NCI-H1694 (cell line): ENCODE measurements at regions not wholly inside any gene's neighbourhood (a gene's known extent, or its start where the extent isn't known, plus 50 kb on each side); places are given as distances from the start of the nearest gene placed in this dataset.

Source experiments
- DNase-seq: peaks from one replicate; lab custom pipeline; 2025; lab: John Stamatoyannopoulos, UW

GRCh38 chr12:22740656-22741355, 115.8 kb downstream of the ETNK1 start:
- DNase-seq = no peak

GRCh38 chr12:22743700-22744099, 118.7 kb downstream of the ETNK1 start:
- DNase-seq = no peak

- no peak for DNase-seq
These were observed 119.2 kb downstream of the ETNK1 start for GRCh38 chr12:22744197-22744596.

- no peak for DNase-seq
These were observed 121.7 kb downstream of the ETNK1 start for GRCh38 chr12:22746720-22747119.

- no peak for DNase-seq
These were observed 130.7 kb downstream of the ETNK1 start for GRCh38 chr12:22755629-22756028.

- no peak for DNase-seq
These were observed 135.1 kb downstream of the ETNK1 start for GRCh38 chr12:22759769-22760674.

- DNase-seq = no peak
These were observed 140.6 kb downstream of the ETNK1 start for GRCh38 chr12:22765421-22766130.

GRCh38 chr12:22766911-22767420, 142.0 kb downstream of the ETNK1 start:
- no peak for DNase-seq

GRCh38 chr12:22781339-22781738, 156.4 kb downstream of the ETNK1 start:
- DNase-seq = no peak

- no peak for DNase-seq
These were observed 162.6 kb downstream of the ETNK1 start for GRCh38 chr12:22787557-22787956.

- DNase-seq = no peak
These were observed 163.9 kb downstream of the ETNK1 start for GRCh38 chr12:22788913-22789312.

- DNase-seq = no peak
These were observed 167.2 kb downstream of the ETNK1 start for GRCh38 chr12:22792138-22792537.

- no peak for DNase-seq
These were observed 169.0 kb downstream of the ETNK1 start for GRCh38 chr12:22794017-22794416.

GRCh38 chr12:22796941-22797630, 172.1 kb downstream of the ETNK1 start:
- no peak for DNase-seq

GRCh38 chr12:22797701-22798100, 172.7 kb downstream of the ETNK1 start:
- DNase-seq = no peak

GRCh38 chr12:22798116-22798515, 173.1 kb downstream of the ETNK1 start:
- DNase-seq = no peak

GRCh38 chr12:22799503-22799902, 174.5 kb downstream of the ETNK1 start:
- no peak for DNase-seq

- no peak for DNase-seq
These were observed 175.4 kb downstream of the ETNK1 start for GRCh38 chr12:22800332-22800731.

- no peak for DNase-seq
These were observed 178.1 kb downstream of the ETNK1 start for GRCh38 chr12:22802883-22803630.

GRCh38 chr12:22803725-22804124, 178.8 kb downstream of the ETNK1 start:
- no peak for DNase-seq

- DNase-seq = no peak
These were observed 183.9 kb downstream of the ETNK1 start for GRCh38 chr12:22808860-22809259.
